Urinary bladder (tissue), 3 donors: ENCODE measurements at regions not wholly inside any gene's neighbourhood (a gene's known extent, or its start where the extent isn't known, plus 50 kb on each side); places are given as distances from the start of the nearest gene placed in this dataset.

Experiments used
- DNase-seq: peaks from one replicate; pipeline ENCODE4 v3.0.0-alpha.2; 2015; ENCODE audit errors: extremely low spot score
- H3K27ac ChIP-seq: one replicate; pipeline ENCODE4 v1.5.1; 2013; ENCODE audit warnings: low read depth, mild to moderate bottlenecking, moderate library complexity
- H3K36me3 ChIP-seq: one replicate; pipeline ENCODE4 v1.6.1; 2013; ENCODE audit warnings: mild to moderate bottlenecking, moderate library complexity; ENCODE audit not compliant: insufficient read depth
- H3K4me1 ChIP-seq: one replicate; pipeline ENCODE4 v1.6.1; 2013; ENCODE audit warnings: mild to moderate bottlenecking, moderate library complexity; ENCODE audit not compliant: insufficient read depth
- H3K4me3 ChIP-seq: one replicate; pipeline ENCODE4 v1.5.1; 2013; ENCODE audit warnings: low read depth, low read length
- WGBS: extraction: QIAGEN DNeasy Blood & Tissue Kit; methylation state at CpG from one replicate; pipeline ENCODE4 v1.1.7; 2013; 5-methylcytosine and 5-hydroxymethylcytosine counted together
- donor health status: healthy with polysubstance abuse.
- donor health status: healthy.

DNA sequence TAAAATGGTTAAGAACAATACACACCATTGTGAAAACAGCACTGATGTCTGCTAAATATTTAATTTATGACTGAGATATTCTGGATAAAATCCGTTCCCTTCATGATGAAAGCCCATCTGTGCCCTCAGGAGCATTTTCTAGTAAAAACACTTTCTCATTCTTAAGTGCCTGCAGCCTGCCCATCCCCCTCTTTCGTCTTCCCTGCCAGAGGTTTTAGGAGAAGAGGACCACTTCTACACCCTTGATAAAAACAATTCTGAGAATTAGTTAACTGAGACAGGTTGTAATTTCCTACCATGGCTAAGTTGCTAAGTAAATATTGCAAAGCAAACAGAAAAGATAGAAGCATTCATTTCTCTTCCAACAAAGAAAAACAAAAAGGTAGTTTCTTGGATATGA lies 272.6 kb downstream of the ATPSCKMT start:
- Histone ChIP-seq H3K36me3 (no peaks in the 10 kb centered on the region), H3K4me3 (no peak overlapping the region), H3K27ac (no peak overlapping the region), H3K4me1 (no peaks in the 10 kb centered on the region)
- WGBS, result 28% methylated on average over 2 of the region's 2 CpGs
- DNase-seq, result no peak

GRCh38 chr5:9976621-9977020 lies 273.1 kb downstream of the ATPSCKMT start:
- Histone ChIP-seq H3K27ac (no peak overlapping the region), H3K4me1 (no peaks in the 10 kb centered on the region), H3K4me3 (no peak overlapping the region), H3K36me3 (no peaks in the 10 kb centered on the region)
- no peak for DNase-seq
- WGBS, result 65% methylated on average over 3 of the region's 3 CpGs

DNA sequence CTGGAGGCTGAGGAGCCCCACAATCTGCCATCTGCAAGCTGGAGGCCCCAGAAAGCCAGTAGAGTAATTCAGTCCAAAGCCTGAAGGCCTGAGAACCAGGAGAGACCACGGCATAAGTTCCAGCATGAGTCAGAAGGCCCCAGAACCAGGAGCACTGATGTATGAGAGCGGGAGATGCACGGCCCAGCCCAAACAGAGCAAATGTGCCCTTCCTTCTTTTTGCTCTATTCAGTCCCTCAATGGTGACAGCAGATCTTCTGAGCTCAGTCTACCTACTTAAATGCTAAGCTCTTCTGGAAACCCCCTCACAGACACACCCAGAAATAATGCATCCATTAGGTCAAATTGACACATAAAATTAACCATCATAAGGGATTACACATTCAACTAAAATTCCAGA lies 277.6 kb downstream of the ATPSCKMT start:
- H3K36me3 ChIP-seq, result no peaks in the 10 kb centered on the region
- H3K27ac ChIP-seq, result no peak overlapping the region
- no peak overlapping the region for H3K4me3 ChIP-seq
- no peaks in the 10 kb centered on the region for H3K4me1 ChIP-seq
- DNase-seq, result no peak
- WGBS, result 89% methylated on average over 3 of the region's 3 CpGs

- Histone ChIP-seq H3K4me3 (no peak overlapping the region), H3K27ac (no peak overlapping the region), H3K36me3 (no peaks in the 10 kb centered on the region), H3K4me1 (no peaks in the 10 kb centered on the region)
- DNase-seq, result no peak
- 76% methylated on average over 6 of the region's 6 CpGs for WGBS
Measured at GRCh38 chr5:9971301-9971700, 278.4 kb downstream of the ATPSCKMT start.

DNA sequence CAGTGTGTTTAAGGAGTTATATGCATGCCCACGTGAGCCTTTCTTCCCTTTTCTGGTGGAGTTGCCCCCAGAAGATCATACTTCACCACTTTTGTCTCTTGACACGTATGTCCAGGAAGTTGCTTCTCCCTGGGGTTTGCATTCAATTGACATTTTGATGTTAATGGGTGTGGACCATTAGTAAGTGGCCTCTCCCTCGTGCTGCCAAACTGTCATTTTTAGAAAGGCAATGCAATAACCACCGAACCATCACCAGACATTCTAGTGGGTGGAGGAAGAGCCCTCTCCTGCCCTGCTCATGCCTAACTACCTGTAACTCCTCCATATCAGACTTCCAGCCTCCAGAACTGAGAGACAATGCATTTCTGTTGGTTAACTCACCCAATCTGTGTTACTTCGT lies 290.8 kb downstream of the ATPSCKMT start:
- DNase-seq, result no peak
- WGBS, result 77% methylated on average over 5 of the region's 5 CpGs
- Histone ChIP-seq H3K4me1 (no peaks in the 10 kb centered on the region), H3K36me3 (no peaks in the 10 kb centered on the region), H3K27ac (no peak overlapping the region), H3K4me3 (no peak overlapping the region)

- Histone ChIP-seq H3K4me1 (no peaks in the 10 kb centered on the region), H3K4me3 (no peak overlapping the region), H3K36me3 (no peaks in the 10 kb centered on the region), H3K27ac (no peak overlapping the region)
- 90% methylated on average over 1 of the region's 1 CpG for WGBS
- no peak for DNase-seq
Measured at GRCh38 chr5:9957214-9957613, 292.5 kb downstream of the ATPSCKMT start.

- H3K4me1 ChIP-seq, result no peaks in the 10 kb centered on the region
- no peak for DNase-seq
- H3K27ac ChIP-seq, result no peak overlapping the region
- no peaks in the 10 kb centered on the region for H3K36me3 ChIP-seq
- no peak overlapping the region for H3K4me3 ChIP-seq
Measured at GRCh38 chr5:9956725-9957124, 293.0 kb downstream of the ATPSCKMT start.

DNA sequence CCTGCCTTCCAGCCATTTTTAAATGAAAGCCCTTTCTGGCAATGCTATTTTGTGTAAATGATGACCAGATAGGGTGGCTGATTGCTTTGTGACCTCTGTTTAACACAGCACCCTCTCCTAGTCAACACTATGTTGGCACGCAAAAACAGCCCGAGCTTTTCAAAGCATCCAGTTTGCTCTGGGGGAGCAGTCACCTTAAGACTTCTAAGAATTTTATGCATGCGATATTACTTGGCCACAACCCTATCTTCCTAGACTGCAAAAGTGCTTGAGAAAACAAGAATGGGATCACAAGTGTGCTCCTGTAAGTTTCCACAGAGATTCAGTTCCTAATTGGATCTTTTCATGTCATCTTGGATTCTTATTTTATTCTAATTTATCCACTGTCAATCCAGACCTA lies 294.1 kb downstream of the ATPSCKMT start:
- DNase-seq, result no peak
- H3K36me3 ChIP-seq, result no peaks in the 10 kb centered on the region
- H3K4me3 ChIP-seq, result no peak overlapping the region
- 82% methylated on average over 3 of the region's 3 CpGs for WGBS
- no peaks in the 10 kb centered on the region for H3K4me1 ChIP-seq
- no peak overlapping the region for H3K27ac ChIP-seq

DNA sequence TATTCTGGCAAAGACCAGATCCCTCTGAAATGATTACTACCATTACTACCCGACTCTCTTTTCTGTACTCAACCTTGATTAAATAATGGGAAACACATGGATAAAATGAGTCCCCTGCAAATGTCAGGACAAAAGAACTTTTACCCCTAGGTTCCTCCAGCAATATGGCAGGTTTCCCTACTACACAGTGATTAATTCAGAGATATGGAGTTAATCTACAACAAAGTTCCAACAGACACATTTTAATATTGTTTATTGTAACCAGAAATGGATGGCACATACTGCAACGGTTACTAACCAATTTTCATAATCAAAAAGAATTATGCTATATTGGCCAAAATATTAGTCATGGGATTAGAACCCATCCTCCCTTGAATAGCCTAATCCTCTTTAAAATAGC lies 294.8 kb downstream of the ATPSCKMT start:
- Histone ChIP-seq H3K36me3 (no peaks in the 10 kb centered on the region), H3K4me3 (no peak overlapping the region), H3K27ac (no peak overlapping the region), H3K4me1 (no peaks in the 10 kb centered on the region)
- DNase-seq, result no peak
- WGBS, result 56% methylated on average over 2 of the region's 2 CpGs

DNA sequence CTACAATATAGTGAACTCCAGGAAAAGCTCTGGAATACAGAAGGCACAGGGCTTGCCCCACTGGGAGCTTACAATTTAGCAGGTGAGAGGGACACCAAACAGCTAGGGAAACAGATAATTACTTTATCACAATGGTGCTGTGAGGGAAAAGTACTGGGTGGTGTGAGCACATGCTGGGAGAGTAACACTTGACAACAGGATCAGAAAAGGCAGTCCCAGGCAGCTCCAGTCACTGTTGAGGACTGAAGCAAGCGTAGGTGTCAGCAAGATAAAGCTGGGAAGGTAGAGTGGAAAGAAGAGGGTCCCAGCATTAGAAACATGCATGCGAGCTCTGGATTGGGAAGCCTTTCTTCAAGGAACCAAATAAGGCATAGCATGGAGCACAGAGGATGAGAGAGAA lies 296.0 kb downstream of the ATPSCKMT start:
- 82% methylated on average over 2 of the region's 2 CpGs for WGBS
- H3K36me3 ChIP-seq, result no peaks in the 10 kb centered on the region
- DNase-seq, result no peak
- no peaks in the 10 kb centered on the region for H3K4me1 ChIP-seq
- no peak overlapping the region for H3K27ac ChIP-seq
- no peak overlapping the region for H3K4me3 ChIP-seq

GRCh38 chr5:9951865-9952516 lies 297.7 kb downstream of the ATPSCKMT start:
- 70% methylated on average over 6 of the region's 6 CpGs for WGBS
- no peak overlapping the region for H3K4me3 ChIP-seq
- no peak overlapping the region for H3K27ac ChIP-seq
- H3K4me1 ChIP-seq, result no peaks in the 10 kb centered on the region
- DNase-seq, result no peak
- no peaks in the 10 kb centered on the region for H3K36me3 ChIP-seq

DNA sequence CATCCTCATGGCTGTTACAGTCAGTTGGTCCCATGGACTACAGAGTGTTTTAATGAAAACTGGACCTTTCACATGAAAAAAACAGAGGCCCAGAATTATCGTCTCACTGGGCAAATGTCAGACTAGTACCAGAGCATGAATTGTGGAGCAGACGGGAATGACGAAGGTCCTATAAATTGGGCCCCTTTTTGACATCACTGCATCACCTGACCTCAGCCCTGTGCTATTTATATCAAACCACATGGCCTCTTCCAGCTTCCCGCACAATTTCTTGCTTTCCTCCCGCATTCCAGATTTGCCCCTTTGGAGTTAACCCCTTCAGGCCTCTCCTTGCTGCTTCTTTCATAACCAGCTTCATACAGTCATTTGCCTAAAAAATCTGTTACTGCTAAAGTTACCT lies 301.7 kb downstream of the ATPSCKMT start:
- WGBS, result 39% methylated on average over 5 of the region's 5 CpGs

DNA sequence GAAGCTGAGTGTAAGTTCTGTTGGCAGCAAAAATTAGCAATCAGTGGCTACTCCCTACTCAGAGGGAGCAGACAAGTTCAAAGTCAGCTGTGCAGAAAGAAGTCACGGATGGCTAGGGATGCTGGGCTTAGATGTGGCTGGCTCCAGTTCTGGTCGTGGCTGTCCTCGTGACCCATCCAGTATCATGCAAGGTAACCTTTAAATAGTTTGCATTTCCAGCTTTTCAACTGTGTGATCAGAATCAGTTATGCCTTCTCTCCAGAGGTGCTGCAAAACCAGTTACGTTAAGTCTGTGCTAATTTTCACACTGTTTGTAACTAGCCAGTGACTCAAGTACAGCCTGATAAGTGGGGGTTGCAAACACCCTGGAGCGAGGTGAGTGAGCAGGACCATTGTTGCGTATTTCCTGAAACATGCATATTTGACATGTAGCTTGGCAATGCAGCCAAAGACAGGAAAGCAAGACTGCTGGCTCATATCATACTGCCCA lies 302.4 kb downstream of the ATPSCKMT start:
- 70% methylated on average over 6 of the region's 6 CpGs for WGBS
- no peak overlapping the region for H3K4me3 ChIP-seq
- no peak for DNase-seq
- H3K4me1 ChIP-seq, result no peaks in the 10 kb centered on the region
- H3K27ac ChIP-seq, result no peak overlapping the region
- H3K36me3 ChIP-seq, result no peaks in the 10 kb centered on the region

More for the DNA sequence above, 301.7 kb downstream of the ATPSCKMT start:
- DNase-seq, result no peak
- no peaks in the 10 kb centered on the region for H3K36me3 ChIP-seq
- no peak overlapping the region for H3K4me3 ChIP-seq
- no peak overlapping the region for H3K27ac ChIP-seq
- no peaks in the 10 kb centered on the region for H3K4me1 ChIP-seq

DNA sequence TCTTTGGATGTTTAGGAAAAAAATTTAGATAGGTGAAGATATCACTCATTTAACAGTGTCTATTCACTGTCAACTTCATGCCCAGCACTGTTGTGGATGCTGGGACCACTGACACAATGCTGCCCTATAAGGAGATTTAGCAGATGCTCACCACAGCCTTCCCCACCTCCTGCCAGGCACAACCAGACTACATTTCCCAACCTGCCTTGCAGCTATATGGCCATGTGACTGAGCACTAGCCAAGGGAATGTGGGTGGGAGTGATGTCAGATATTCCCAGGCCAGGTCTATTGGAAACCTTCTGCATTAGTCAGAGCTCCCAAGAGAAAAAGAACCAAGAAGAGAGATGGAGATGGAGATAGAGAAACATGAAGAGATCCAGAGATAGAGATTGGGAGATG lies 302.6 kb upstream of the TAS2R1 start:
- H3K36me3 ChIP-seq, result no peaks in the 10 kb centered on the region
- no peak for DNase-seq

DNA sequence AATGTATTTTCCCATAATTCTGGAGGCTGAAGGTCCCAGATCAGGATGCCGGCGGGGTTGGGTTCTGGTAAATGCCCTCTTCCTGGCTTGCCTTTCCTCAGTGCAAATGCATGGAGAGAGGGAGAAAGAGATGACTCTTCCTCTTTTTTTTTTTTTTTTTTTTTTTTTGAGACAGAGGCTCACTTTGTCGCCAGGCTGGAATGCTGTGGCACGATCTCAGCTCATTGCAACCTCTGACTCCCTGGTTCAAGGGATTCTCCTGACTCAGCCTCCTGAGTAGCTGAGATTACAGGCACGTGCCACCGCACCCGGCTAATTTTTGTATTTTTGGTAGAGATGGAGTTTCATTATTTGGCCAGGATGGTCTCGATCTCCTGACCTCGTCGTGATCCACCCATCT lies 300.0 kb upstream of the TAS2R1 start:
- no peaks in the 10 kb centered on the region for H3K4me1 ChIP-seq
- H3K4me3 ChIP-seq, result no peak overlapping the region
- no peak for DNase-seq
- H3K36me3 ChIP-seq, result no peaks in the 10 kb centered on the region
- no peak overlapping the region for H3K27ac ChIP-seq
- WGBS, result 91% methylated on average over 10 of the region's 10 CpGs

More for the DNA sequence above, 302.6 kb upstream of the TAS2R1 start:
- no peak overlapping the region for H3K27ac ChIP-seq
- no peaks in the 10 kb centered on the region for H3K4me1 ChIP-seq
- no peak overlapping the region for H3K4me3 ChIP-seq
